ENCODE measurements at regions not wholly inside any gene's neighbourhood (a gene's known extent, or its start where the extent isn't known, plus 50 kb on each side); places are given as distances from the start of the nearest gene placed in this dataset.

DNA sequence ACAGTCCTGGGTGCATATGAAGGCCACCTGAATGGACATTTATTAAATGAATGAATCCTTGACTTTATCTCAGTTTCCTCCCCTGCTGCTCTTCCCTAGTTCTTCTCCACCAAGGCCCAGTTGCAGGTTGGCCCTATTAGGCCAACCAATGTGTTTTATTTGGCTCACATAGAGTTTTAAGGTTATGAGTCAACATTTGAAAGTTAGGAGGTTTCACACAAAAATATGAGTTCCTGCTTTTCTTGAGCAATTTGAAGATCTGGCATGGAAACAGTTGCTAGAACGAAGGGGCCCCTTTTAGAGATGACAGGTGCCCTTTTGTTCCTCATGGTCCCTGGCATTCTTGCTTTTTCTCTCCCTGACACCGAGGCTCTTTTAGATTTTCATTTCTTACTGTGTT lies 83.0 kb upstream of the PDZRN3 start:
- Histone ChIP-seq H3K9me3 (no peaks in the 10 kb centered on the region), H3K27me3 (no peaks in the 10 kb centered on the region), H3K27ac (no peak overlapping the region), H3K4me1 (no peaks in the 10 kb centered on the region), H3K4me3 (no peak overlapping the region), H3K36me3 (no peaks in the 10 kb centered on the region)
- no peak for DNase-seq (ENCODE audit: low spot score in 2 of 2)
- WGBS, 2 donors = 46 to 47% methylated on average over 2 of the region's 2 CpGs
- TF ChIP-seq, protein P1, sequence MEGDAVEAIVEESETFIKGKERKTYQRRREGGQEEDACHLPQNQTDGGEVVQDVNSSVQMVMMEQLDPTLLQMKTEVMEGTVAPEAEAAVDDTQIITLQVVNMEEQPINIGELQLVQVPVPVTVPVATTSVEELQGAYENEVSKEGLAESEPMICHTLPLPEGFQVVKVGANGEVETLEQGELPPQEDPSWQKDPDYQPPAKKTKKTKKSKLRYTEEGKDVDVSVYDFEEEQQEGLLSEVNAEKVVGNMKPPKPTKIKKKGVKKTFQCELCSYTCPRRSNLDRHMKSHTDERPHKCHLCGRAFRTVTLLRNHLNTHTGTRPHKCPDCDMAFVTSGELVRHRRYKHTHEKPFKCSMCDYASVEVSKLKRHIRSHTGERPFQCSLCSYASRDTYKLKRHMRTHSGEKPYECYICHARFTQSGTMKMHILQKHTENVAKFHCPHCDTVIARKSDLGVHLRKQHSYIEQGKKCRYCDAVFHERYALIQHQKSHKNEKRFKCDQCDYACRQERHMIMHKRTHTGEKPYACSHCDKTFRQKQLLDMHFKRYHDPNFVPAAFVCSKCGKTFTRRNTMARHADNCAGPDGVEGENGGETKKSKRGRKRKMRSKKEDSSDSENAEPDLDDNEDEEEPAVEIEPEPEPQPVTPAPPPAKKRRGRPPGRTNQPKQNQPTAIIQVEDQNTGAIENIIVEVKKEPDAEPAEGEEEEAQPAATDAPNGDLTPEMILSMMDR (IDR thresholded peaks at IDR 0.05) = no peak
- TF ChIP-seq EP300 (IDR thresholded peaks at IDR 0.05) = no peak
- no peak for TF ChIP-seq POLR2A (IDR thresholded peaks at IDR 0.05)

DNA sequence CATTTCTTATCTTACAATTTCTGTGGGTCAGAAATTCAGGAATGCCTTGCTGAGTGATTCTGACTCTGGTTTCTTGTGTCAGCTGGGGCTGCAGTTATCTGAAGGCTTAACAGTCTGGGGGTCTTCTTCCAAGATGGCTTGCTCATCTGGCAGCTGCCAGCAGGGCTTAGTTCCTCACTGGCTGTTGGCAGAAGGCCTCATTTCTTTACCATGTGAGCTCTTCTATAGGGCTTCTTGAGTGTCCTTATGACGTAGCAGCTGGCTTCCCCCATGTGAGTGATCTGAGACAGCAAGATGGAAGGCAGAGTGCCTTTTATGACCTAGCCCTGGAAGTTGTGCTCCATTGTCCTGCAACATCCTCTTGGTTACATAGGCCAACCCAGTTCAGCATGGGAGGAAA lies 82.0 kb upstream of the PDZRN3 start:
- no peaks in the 10 kb centered on the region for H3K36me3 ChIP-seq
- H3K27ac ChIP-seq = no peak overlapping the region
- no peak overlapping the region for H3K4me3 ChIP-seq
- H3K27me3 ChIP-seq = no peaks in the 10 kb centered on the region
- 89 to 100% methylated on average over 1 of the region's 1 CpG for WGBS, 2 donors
- no peaks in the 10 kb centered on the region for H3K4me1 ChIP-seq
- TF ChIP-seq EP300 (IDR thresholded peaks at IDR 0.05) = no peak
- TF ChIP-seq, protein P1 (IDR thresholded peaks at IDR 0.05) = no peak
- TF ChIP-seq POLR2A (IDR thresholded peaks at IDR 0.05) = no peak
- no peaks in the 10 kb centered on the region for H3K9me3 ChIP-seq
- no peak for DNase-seq (ENCODE audit: low spot score in 2 of 2)

DNA sequence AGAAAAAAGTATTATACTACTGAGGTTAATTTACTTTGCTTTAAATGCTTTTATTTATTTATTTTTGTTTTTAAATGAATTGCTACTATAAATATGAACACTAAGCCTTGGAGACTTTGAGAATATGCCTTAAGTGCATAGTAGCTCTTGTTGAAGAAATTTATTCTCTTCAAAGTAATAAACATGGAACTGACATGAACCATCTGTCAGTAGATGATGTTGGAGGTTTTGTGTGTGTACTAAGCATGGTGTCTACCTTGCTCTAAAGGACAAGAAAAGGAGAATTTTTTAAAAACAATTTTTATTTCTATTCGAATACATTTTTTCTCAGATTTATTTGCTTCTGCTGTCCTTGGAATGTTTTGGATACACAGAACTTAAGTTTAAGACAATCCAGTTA lies 81.1 kb upstream of the PDZRN3 start:
- H3K4me1 ChIP-seq = no peaks in the 10 kb centered on the region
- no peaks in the 10 kb centered on the region for H3K36me3 ChIP-seq
- no peak overlapping the region for H3K27ac ChIP-seq
- no peaks in the 10 kb centered on the region for H3K9me3 ChIP-seq
- TF ChIP-seq EP300 (IDR thresholded peaks at IDR 0.05) (no peak), POLR2A (IDR thresholded peaks at IDR 0.05) (no peak)
- TF ChIP-seq, protein P1 (IDR thresholded peaks at IDR 0.05) = no peak
- no peaks in the 10 kb centered on the region for H3K27me3 ChIP-seq
- WGBS, 2 donors = 91 to 98% methylated on average over 1 of the region's 1 CpG
- H3K4me3 ChIP-seq = no peak overlapping the region
- no peak for DNase-seq (ENCODE audit: low spot score in 2 of 2)

DNA sequence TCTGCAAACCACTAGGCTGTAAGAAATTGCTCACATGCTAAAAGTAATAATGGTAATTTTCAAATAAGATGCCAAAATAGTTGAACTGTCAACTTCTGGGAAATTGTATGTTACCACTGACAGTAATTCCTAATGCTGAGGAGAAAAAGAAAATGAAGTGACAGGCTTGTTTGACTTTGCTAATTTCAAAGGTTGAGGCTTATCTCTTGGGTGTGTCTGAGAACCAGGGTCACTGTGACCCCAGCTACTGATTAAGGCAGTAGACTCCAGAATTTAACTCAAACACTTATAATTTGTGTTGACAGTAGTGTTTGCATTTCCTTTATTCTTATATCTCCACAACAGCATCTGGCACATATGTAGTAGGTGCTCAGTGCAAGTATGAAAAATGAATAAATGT lies 74.6 kb upstream of the PDZRN3 start:
- H3K4me1 ChIP-seq = no peaks in the 10 kb centered on the region
- H3K27me3 ChIP-seq = no peaks in the 10 kb centered on the region
- no peaks in the 10 kb centered on the region for H3K9me3 ChIP-seq
- DNase-seq (ENCODE audit: low spot score in 2 of 2) = no peak
- TF ChIP-seq, protein P1 (IDR thresholded peaks at IDR 0.05) = no peak
- TF ChIP-seq EP300 (IDR thresholded peaks at IDR 0.05) (no peak), POLR2A (IDR thresholded peaks at IDR 0.05) (no peak)
- no peak overlapping the region for H3K27ac ChIP-seq
- no peak overlapping the region for H3K4me3 ChIP-seq
- no peaks in the 10 kb centered on the region for H3K36me3 ChIP-seq

DNA sequence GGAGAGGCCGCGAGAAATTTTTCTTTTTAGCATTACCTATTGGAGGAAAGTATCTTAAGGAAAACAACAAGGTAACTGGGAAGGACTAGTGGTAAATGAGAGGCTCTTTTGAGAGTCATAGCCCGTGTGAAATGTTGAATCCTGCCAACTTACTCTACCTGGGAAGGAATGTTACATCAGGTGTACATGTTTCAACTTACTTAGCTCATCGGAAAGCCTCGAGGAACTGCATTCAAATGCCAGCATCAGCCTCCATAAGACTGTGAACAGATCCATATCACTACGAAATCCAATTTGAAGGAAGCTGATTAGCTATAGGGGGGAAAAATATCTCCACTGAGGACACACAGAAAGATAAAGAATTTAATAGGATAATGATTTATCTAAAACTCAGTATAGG lies 72.3 kb upstream of the PDZRN3 start:
- Histone ChIP-seq H3K9me3 (no peaks in the 10 kb centered on the region), H3K27me3 (no peaks in the 10 kb centered on the region), H3K36me3 (no peaks in the 10 kb centered on the region), H3K4me3 (no peak overlapping the region), H3K27ac (no peak overlapping the region), H3K4me1 (no peaks in the 10 kb centered on the region)
- no peak for DNase-seq (ENCODE audit: low spot score in 2 of 2)
- TF ChIP-seq EP300 (IDR thresholded peaks at IDR 0.05) (no peak), POLR2A (IDR thresholded peaks at IDR 0.05) (no peak)
- TF ChIP-seq, protein P1 (IDR thresholded peaks at IDR 0.05) = no peak
- 75 to 76% methylated on average over 6 of the region's 6 CpGs for WGBS, 2 donors

Data from tibial nerve (tissue), 4 donors.